NCI-H510A treated with DMSO at 0.1 percent for 48 hours (cell line): ENCODE measurements at regions not wholly inside any gene's neighbourhood (a gene's known extent, or its start where the extent isn't known, plus 50 kb on each side); places are given as distances from the start of the nearest gene placed in this dataset.

Source experiments
- DNase-seq: peaks from one replicate; lab custom pipeline; 2025; lab: John Stamatoyannopoulos, UW

DNA sequence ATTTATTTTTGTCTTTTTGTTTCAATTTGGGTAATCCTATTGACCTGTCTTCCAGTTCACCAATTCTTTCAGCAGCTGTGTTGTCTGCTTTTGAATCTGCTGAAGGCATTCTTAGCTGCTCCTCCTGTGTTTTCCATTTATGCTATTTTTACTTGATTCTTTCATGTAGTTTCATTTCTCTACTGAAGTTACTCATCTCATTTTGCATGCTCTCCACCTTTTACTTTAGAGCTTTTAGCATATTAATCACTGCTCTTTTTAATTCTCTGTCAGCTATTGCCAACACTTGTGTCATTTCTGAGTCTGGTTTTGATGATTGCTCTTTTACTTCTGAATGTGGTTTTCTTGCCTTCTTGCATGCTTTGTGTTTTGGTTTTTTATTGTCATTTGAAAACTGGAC lies 496.0 kb upstream of the CLINT1 start:
- DNase-seq, result no peak

DNA sequence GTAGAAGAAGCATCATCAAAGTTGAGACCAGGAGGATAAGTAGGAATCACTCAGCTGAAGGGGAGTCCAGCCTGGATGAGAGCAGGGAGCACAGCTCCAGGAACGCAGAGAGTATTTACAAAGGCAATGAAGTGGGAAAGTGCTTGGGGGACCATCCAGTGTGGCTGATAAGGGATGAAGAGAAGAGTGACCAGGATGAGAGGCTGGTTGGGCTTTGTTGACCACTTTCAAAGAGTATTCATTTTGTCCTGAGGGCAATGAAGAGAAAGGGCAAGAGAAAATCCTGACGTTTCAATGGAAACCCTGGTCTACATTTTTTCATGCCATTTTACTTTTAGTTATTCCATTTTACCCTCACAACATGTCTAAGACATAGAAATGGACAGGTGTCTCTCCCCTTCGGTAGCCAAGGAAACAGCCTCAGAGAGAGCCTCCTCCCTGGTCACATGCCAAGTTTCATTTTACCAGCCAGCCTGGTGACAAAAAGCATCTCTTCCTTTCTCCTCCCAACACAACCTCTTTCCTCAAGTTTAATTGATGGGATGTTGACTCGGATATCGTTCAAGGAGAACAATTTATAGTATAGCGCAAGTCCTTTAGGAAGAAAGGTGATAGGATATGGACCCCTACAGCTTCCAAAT lies 492.7 kb upstream of the CLINT1 start:
- DNase-seq, result no peak

DNA sequence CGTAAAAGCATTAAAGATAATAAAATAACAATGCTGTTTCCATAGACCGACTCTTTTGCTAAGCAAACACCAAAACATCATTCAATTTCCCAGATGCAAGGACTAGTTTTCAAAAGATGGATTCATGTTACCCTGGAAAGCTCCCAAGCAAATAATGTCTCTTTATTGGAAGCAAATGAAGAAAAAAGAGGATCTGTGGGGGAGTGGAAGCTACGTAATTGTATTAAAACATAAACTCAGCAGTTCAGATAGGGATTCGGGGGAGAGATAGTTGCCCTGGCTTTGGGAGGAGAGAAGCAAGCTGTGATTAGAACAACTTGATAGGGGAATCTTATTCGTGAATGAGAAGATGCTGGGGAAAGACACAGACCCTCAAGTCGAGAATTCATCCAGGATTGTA lies 491.0 kb upstream of the CLINT1 start:
- no peak for DNase-seq

DNA sequence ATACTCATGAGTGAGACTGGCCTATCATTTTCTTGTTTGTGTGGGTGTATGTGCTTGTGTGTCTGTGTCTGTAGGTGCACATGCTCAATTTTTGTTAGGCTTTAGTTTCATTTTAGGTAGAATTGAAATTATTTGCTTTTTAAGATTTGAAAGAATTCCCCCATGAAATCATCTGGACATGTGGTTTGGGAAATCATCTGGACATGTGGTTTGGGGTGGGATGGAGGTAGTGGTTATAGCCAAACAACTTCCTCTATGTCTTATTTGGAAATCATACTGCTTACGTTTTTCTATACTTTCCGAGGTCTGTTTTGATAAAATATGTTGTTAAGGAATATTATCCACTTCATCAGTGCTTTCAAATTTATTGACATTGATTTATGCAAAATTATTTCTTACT lies 485.4 kb upstream of the CLINT1 start:
- DNase-seq, result no peak

DNA sequence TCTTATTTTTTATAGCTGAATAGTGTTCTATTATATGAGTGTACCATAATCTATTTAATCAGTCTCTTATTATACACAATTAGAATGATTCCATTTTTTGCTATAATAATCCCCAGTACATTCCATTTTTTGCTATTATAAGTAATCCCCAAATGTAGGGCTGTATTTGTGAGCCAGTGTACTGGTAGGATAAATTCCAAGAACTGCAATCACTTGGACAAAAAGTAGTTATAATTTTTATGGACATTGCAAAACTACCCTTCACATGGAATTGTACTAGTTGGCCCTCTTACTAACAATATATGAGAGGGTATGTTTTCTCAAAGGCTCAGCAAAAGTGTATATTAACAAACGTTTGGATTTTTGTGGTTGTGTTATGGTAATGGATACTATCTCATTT lies 481.7 kb upstream of the CLINT1 start:
- no peak for DNase-seq

DNA sequence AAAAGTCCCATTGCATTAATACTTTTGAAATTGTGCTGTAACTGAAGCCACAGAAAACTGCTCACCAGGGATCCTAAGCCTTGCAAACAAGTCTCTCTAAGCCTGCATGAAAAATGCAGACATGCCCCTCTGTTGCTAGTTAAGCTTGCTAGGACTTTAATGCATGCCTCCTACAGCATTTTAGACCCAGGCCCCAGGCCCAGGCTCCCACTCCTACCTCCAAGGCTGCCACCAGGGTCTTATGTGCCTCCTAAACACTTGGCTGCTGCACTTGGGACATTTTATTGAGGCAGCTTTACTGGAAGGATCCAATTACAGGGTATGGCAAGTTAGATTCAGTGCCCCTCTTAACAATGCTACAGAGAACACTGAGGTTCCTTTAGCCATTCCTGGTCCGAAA lies 467.3 kb upstream of the CLINT1 start:
- no peak for DNase-seq

DNA sequence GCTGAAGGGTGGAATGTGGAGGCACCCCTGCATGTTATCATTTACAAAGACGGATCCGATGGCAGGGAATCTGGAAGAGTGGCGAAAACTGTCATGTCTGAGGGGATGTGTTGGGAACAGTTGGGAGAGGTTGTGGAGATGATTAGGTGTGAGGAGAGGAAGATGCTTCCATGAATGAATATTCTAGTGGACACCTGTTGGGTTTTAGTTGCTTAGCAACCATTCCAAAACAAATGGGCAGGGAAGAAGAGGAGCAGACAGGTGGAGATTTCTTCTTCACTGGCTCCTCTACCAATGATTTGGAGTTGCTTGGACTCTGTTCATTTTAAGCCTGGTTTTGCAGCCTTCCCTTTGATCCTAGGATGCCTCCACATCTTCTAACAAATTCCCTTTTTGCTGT lies 465.3 kb upstream of the CLINT1 start:
- DNase-seq, result no peak

DNA sequence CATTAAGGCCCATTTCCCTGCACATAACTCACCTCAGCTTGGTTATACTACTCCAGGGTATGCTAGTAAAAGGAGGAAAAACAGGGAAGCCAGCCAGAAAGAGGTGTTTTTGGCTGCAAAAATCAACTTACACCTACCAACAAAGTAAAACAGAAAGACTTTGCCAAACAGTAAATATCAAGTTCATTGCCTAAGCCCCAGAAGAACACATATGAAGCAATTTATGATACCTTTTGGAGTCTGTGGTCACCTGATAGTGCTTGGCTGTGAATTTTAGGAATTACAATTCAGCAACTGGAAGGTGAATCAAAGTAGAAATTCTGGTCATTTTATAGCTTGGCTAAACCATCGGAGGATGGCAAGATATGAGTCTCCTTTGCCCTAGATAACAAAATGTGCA lies 463.7 kb upstream of the CLINT1 start:
- no peak for DNase-seq

DNA sequence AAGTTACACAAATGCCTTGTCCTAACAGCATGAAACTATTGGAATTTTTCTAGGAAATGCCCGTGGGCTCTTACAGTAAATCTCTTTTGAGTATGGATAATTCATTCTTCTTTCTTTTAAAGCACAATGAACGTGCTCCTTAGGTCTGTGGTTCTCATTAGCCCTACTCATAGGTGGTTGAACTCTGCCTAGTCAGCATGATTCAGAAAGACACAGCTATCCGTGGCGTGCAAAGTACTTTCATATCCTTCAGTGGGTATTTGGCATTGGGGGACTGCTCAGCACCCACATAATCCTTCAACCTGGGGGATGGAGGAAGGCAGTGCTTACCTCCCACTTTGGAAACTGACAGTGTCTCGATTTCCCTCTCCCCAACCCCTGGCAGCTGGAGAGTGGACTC lies 462.0 kb upstream of the CLINT1 start:
- no peak for DNase-seq

DNA sequence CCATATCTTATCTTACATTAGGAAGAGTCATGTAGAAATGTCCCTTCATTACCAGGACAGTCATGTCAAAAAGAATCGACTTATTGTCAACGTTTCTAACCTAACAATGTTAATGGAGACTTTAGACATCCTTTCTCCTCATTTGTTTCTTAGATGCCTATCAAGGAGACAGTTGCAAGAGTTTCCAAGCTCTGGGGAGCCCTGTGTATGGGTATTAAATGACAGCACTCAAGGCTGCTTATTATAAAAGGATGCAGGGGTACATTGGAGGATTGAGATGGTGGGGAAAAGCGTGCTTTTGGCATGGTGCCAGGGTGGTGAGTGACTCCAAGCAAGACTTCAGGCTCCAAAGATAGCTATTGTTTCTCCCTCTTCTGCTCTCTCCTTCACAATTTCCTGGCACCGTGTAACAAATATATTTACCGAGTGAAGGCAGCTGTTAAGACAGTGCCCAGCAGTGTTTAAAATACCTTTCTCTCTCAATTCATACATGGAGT lies 461.3 kb upstream of the CLINT1 start:
- no peak for DNase-seq

DNA sequence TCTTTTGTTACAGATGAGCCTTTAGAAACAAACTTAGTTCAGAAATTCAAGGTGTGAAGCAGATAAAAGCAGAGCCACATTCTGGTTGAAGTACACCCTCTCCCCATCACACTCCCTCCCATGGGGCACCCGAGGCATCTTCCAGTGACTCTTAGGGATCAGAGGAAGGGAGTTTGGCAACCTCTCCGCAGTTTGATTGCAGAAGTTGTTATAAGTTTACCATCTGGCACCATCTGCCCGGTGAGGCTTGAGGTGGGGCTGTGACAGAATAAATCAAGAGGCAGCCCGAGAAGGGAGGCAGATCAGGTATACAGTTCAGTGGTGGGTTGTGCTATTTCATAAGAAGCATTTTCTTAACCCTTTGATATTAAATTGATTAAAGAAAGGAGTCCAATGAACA lies 458.6 kb upstream of the CLINT1 start:
- DNase-seq, result no peak

DNA sequence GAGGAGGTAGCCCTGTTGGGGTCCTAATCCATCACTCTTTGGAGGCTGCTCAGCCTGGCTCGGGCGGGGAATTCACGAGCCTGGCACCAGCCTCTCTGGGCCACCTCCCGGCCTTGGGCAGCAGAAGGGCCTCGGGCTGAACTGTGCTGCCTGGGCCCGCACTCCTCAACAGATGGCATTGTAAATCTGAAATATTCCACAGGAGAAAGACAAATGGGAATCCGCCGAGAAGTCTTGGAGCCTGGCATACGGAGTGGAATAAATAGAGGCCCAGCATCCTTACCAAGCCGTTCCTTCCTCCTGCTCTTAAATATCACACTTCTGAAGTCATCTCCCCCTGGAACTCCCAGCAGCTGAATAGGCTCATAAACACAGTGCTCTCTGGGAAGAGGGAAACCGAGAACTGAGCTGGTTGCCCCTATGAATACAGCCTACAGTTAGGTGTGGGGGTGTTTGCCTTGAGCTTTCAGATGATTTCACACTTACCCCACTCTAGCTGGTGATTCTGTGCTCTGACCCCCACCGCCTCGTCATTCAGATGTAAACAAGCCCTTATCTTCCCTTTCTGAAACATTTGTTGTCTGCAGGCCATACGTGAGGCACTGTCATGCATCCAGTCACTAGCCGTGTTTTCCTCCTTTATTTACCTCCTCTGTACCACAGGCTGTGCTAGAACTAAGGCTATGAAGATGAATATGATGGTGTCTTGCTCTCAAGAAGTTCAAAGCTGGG lies 455.0 kb upstream of the CLINT1 start:
- no peak for DNase-seq

DNA sequence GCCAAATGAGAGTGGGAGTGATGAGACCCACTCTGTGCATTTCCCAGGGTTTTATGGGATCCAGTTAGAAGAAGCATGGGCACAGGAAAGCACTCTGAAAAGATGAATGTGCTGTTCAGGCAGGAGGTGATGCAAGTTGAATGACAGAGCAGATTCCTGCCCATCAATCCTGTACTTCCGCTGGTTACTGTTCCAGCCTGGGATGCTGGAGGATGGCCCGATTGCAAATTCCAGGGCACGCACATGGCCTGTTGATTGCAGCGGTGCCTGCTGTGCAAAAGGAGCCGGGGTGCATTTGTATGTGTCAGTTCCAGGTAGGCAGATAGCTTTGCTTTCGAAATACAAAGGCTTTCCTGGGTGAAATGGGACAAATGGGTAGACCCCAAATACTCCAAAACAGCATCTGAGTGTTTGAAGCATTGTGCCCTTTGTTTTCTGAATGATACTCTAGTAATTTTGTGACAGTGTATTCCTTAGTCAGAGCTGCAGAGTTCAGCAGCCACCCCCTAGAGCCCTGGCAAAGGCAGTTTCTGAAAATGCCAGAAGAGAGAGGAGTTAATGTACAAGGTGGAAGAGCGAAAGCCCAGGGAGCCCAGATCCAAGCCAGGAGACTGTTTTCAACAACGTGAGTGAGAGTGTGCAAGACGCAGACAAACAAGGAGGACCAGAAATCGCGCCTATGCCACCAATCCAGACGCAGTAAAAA lies 454.2 kb upstream of the CLINT1 start:
- DNase-seq, result no peak

DNA sequence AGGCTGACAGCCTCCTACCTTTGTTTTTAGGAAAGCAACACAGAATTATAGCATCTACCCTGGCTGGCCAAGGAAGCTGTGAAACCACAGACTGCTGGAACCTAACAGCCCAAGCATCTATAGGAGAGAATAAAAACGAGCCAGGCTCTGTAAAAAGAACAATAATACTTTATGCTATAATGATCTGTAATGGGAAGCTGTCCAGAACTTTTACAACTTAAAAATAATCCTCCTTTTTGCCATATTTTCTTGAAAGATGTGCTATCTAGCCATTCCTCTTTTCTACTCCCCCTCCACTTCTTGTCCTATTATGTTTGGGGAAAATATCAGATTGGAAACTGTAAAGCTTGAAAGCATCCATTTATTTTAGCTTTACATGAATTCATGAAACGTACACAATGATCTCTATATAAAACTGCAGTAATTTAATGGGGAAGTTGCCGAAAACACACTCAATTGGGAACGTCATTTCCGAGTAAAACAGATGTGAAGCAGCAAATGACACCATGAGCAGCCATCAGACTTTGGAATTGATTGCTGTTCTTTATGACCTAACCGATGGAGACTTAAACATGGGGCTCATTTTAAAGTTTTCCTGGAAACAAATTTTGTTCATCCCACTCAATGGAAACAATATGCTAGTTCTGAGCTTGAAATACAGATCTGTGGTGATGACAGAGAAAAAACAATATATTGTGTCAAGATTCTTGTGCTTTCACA lies 450.3 kb upstream of the CLINT1 start:
- no peak for DNase-seq

DNA sequence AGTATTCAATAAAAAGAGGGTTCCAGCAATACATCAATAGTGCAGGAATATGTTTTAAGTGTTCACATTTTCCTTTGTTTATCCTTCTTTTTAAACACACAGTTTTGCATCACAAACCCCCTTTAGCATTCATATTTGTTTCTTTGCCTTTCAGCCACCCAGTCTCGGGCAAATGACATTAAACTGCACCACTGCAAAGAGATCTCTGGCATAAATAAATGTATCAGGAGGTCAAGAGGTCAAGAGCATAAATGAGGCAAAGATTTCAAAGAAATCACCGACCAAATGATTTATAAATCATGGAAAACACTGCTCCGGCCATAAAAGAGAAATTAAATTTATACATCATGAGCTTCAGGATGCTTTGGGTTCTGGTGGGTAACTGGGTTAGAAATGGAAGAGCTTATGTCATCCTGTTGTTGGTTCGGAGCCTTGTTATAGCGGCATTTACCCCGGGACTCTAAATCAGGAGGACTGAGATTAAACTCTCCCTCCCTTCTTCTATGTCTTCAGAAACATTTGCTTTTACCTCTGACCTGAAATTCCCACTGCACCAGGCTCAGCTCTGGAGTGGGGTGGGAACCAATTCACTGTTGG lies 449.6 kb upstream of the CLINT1 start:
- DNase-seq, result no peak

DNA sequence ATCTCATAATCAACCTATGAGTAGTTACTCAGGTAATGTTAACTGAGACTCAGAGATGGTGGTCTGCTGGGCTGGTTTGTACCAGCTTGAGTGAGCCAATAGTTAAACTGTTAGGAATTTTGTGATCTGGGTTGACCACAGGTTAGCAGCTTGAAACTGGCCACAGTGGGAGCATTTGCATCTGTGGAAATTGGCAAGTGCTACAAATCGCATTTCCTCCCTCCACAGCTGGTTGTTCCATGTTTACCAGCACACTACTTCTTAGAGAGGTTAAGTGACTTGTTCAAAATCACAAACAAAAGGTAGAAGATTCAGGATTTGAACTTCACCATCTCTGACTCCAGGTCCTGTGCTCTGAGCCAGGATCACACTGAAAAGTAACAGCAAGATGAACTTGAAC lies 446.9 kb upstream of the CLINT1 start:
- no peak for DNase-seq

DNA sequence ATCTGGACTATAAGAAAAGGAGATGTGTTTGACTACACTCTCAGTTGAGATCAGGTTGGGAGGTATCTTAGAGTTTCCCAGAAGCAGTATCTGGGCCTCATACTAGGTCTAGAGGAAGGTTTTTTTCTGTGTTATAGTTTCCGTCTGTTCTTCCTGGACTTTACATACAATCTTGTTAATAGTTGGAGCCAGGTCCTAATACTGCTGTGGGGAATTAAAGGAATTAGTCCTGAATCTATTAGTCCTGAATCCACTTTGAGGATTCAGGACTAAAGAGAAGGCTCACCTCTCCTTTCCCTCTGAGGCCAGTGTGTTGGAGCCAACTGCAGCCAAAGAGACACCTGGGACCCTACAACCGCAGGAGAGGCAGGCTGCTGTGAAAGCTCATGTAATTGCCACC lies 445.7 kb upstream of the CLINT1 start:
- no peak for DNase-seq

DNA sequence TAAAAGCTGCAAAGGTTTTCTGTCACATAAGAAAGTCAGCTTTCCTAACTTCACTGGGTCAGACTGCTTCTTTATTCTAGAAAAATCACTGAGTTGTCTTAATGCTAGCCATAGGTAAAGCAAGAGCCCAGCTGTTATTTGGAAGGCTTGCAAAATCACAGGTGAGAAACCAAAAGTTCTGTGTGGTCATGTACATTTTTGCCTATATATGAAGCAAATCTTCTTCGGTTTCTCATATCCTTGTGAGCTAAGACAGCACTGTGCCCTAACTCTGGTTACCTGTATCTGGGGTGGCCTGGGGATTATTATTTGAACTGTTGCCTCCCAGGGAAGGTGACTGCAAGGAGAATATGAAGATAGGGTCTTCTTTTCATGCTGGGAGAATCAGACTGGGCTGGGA lies 444.9 kb upstream of the CLINT1 start:
- DNase-seq, result no peak

DNA sequence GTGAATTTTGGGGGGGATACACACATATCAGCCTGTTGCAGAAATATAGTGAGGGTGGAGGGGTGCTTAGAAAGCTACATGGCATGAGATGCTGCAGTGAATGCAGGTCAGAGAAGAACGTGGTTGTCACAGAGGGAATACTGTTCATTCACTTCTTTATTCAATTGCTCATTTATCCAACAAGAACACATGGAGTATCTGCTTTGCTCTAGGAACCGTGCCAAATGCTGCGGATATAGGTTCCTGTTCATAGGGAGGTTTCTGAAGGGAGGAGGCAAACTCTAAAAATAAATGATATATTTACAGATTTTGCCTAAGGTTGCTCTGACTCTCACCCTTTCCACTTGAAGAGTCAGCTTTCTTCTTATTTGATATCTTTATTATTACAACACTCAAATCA lies 444.3 kb upstream of the CLINT1 start:
- DNase-seq, result no peak

DNA sequence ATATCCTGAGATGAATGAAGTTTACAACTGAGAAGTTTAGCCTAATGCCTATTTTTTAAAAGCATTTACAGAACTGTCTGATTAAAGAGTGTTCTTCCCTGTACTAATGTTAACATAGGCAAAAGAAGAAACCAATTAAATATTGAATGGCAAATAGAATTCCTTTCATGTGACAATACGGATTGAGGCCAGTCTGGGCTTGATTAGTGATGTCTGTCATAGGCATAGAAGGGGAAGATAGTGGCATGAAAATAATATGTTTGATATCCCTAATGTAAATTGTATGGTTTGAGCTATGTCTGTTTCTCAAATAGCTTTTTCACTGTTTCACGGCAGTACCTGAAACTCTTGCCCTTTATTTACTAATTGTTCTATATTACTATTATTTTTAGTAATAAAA lies 443.1 kb upstream of the CLINT1 start:
- DNase-seq, result no peak

DNA sequence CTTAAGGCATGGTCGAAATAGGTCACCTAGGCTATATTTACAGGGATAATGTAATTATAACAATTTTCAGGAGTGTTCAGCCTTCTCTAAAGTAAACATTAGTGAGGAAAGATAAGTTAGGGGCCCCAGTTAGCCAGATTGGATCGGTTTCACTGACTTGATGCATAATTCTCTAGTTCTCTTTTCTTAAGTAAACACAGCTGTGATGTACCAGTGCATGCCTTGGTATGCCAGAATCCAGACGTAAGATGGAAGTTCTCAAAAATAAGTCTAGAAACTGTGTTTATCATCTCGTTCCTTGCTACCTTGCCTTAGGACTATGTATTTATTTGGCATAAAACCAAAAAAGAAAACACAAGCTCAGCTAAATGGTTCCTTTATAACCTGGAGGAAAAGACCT lies 442.2 kb upstream of the CLINT1 start:
- no peak for DNase-seq

DNA sequence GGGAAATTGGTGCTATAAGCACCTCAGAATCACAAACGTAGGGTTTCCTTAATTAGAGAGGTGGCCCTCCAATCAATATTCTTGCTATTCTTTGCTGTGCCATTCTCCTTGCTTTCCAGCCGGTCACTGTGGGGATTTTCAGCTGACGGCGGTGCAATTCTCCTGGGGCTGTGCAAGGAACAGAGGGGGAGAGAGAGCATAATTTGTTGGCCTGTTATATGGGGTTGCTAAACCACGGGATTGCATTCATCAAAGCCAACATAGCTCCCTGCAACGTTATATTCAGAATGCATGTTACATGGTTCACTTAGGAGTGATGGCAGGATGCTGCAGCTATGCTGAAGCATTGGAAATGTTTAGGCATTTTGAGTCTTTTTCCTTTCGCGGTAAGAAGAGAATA lies 441.3 kb upstream of the CLINT1 start:
- DNase-seq, result no peak
